22Rv1 (cell line): ENCODE measurements at regions not wholly inside any gene's neighbourhood (a gene's known extent, or its start where the extent isn't known, plus 50 kb on each side); places are given as distances from the start of the nearest gene placed in this dataset.

ENCODE experiments used
- CTCF ChIP-seq: fragments of 450-650 bp; IDR thresholded peaks from 2 replicates; pipeline ENCODE4 v1.5.1; 2017; ENCODE audit warnings: mild to moderate bottlenecking
- ZFX ChIP-seq: fragments of 450-650 bp; IDR thresholded peaks from 2 replicates; pipeline ENCODE4 v1.6.1; 2017; ENCODE audit warnings: antibody characterized with exemption, borderline replicate concordance

GRCh38 chr11:37456746-37457145, 858.7 kb upstream of the RAG2 start:
- TF ChIP-seq CTCF (no peak), ZFX (no peak)
